HepG2 (cell line): ENCODE measurements at regions not wholly inside any gene's neighbourhood (a gene's known extent, or its start where the extent isn't known, plus 50 kb on each side); places are given as distances from the start of the nearest gene placed in this dataset.

Source experiments
- ARID5B ChIP-seq: IDR thresholded peaks from 2 replicates; pipeline ENCODE4 v1.4.0; 2020; ENCODE audit warnings: mild to moderate bottlenecking, missing genetic modification reagents
- ESRRA ChIP-seq: sonication (generic); formaldehyde crosslinking; IDR thresholded peaks from 2 replicates; pipeline ENCODE4 v1.5.1; 2020; ENCODE audit warnings: mild to moderate bottlenecking, low read depth, missing genetic modification reagents
- FOXK1 ChIP-seq: sonication (generic); formaldehyde crosslinking; IDR thresholded peaks from 2 replicates; pipeline ENCODE4 v1.4.0; 2020; ENCODE audit warnings: low read depth, missing genetic modification reagents, borderline replicate concordance
- GMEB2 ChIP-seq: IDR thresholded peaks from 2 replicates; pipeline ENCODE4 v1.6.1; 2016; ENCODE audit warnings: missing biosample characterization, missing genetic modification reagents, low read depth
- HDAC2 ChIP-seq: sonication (generic); formaldehyde crosslinking; IDR thresholded peaks from 2 replicates; pipeline ENCODE4 v1.4.0; 2020; ENCODE audit warnings: missing genetic modification reagents
- MEIS2 ChIP-seq: sonication (generic); formaldehyde crosslinking; IDR thresholded peaks from 2 replicates; pipeline ENCODE4 v1.9.0; 2021; ENCODE audit warnings: mild to moderate bottlenecking, missing genetic modification reagents
- MXD3 ChIP-seq: IDR thresholded peaks from 2 replicates; pipeline ENCODE4 v1.6.1; 2016; ENCODE audit warnings: mild to moderate bottlenecking, missing biosample characterization, missing genetic modification reagents
- WIZ ChIP-seq: sonication (generic); formaldehyde crosslinking; IDR thresholded peaks from 2 replicates; pipeline ENCODE4 v1.5.1; 2020; ENCODE audit warnings: mild to moderate bottlenecking, missing genetic modification reagents
- ZNF232 ChIP-seq: sonication (generic); formaldehyde crosslinking; IDR thresholded peaks from 2 replicates; pipeline ENCODE4 v1.4.0; 2020; ENCODE audit warnings: missing genetic modification reagents, borderline replicate concordance
- ZNF687 ChIP-seq: sonication (generic); formaldehyde crosslinking; IDR thresholded peaks from 2 replicates; pipeline ENCODE4 v1.5.1; 2020; ENCODE audit warnings: mild to moderate bottlenecking, missing genetic modification reagents, moderate library complexity
- ZNF7 ChIP-seq: IDR thresholded peaks from 2 replicates; pipeline ENCODE4 v1.6.1; 2016; ENCODE audit warnings: missing biosample characterization, missing genetic modification reagents
- ZNF773 ChIP-seq: sonication (generic); formaldehyde crosslinking; IDR thresholded peaks from 2 replicates; pipeline ENCODE4 v1.4.0; 2020; ENCODE audit warnings: missing genetic modification reagents, borderline replicate concordance
- TF ChIP-seq, protein P1 (sequence below): sonication (generic); formaldehyde crosslinking; IDR thresholded peaks from 2 replicates; pipeline ENCODE4 v1.4.0; 2020; ENCODE audit warnings: missing genetic modification reagents
- TF ChIP-seq, protein P2 (sequence below): IDR thresholded peaks from 2 replicates; pipeline ENCODE4 v1.6.1; 2016; ENCODE audit warnings: missing compliant biosample characterization, missing genetic modification reagents, borderline replicate concordance

GRCh38 chr10:130924138-130924819 lies 387.2 kb downstream of the TCERG1L start (continued):
- TF ChIP-seq, protein P1, sequence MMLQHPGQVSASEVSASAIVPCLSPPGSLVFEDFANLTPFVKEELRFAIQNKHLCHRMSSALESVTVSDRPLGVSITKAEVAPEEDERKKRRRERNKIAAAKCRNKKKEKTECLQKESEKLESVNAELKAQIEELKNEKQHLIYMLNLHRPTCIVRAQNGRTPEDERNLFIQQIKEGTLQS, result 0 out of 2 replicates have a peak, but pooled peaks have one; percentile 28
- TF ChIP-seq ARID5B, result 0 out of 2 replicates have a peak, but pooled peaks have one; percentile 27
- TF ChIP-seq ZNF7 (CRISPR knock-in tag), result no peak
- TF ChIP-seq MEIS2, result 0 out of 2 replicates have a peak, but pooled peaks have one; percentile 24
- peak; percentile 14; the same call in 1 of the 2 replicates for TF ChIP-seq FOXK1 (CRISPR knock-in tag)
- peak; percentile 25; the same call in 1 of the 2 replicates for TF ChIP-seq ZNF687 (CRISPR knock-in tag)
- TF ChIP-seq ESRRA (CRISPR knock-in tag), result no peak
- TF ChIP-seq ZNF232, result peak; percentile 81; the same call in 1 of the 2 replicates
- TF ChIP-seq MXD3 (CRISPR knock-in tag), result 0 out of 2 replicates have a peak, but pooled peaks have one; percentile 44
- TF ChIP-seq GMEB2 (CRISPR knock-in tag), result no peak
- TF ChIP-seq WIZ (CRISPR knock-in tag), result peak; percentile 73; the same call in 1 of the 2 replicates
- TF ChIP-seq, protein P2, sequence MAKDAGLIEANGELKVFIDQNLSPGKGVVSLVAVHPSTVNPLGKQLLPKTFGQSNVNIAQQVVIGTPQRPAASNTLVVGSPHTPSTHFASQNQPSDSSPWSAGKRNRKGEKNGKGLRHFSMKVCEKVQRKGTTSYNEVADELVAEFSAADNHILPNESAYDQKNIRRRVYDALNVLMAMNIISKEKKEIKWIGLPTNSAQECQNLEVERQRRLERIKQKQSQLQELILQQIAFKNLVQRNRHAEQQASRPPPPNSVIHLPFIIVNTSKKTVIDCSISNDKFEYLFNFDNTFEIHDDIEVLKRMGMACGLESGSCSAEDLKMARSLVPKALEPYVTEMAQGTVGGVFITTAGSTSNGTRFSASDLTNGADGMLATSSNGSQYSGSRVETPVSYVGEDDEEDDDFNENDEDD (CRISPR knock-in tag), result no peak; the same call in 1 of the 2 replicates
- TF ChIP-seq ZNF773 (CRISPR knock-in tag), result peak; percentile 47; the same call in 1 of the 2 replicates
- 0 out of 2 replicates have a peak, but pooled peaks have one; percentile 22 for TF ChIP-seq HDAC2 (CRISPR knock-in tag)
